ENCODE measurements at regions not wholly inside any gene's neighbourhood (a gene's known extent, or its start where the extent isn't known, plus 50 kb on each side); places are given as distances from the start of the nearest gene placed in this dataset.

GRCh38 chr1:104029456-104029970 is 279.8 kb downstream of the AMY1C start:
- TF ChIP-seq REST (IDR thresholded peaks at IDR 0.05; ENCODE audit: insufficient read depth in 1 of 2, low read depth in 2 of 2, low read length in 2 of 2) (no peak), SIN3A (IDR thresholded peaks at IDR 0.05; ENCODE audit: borderline replicate concordance, insufficient read depth, low read length) (no peak), POLR2AphosphoS5 (IDR thresholded peaks at IDR 0.05; ENCODE audit: low read depth, low read length) (no peak), TAF1 (IDR thresholded peaks at IDR 0.05; ENCODE audit: borderline replicate concordance, insufficient read depth, low read length) (no peak), FOXP2 (optimal IDR thresholded peaks at IDR 0.05; ENCODE audit: borderline replicate concordance, extremely low read depth, extremely low read length, insufficient read depth) (no peak)
